Posterior cingulate gyrus (tissue), 11 donors: ENCODE measurements at regions not wholly inside any gene's neighbourhood (a gene's known extent, or its start where the extent isn't known, plus 50 kb on each side); places are given as distances from the start of the nearest gene placed in this dataset.
"Not testable (repeated sequence)": the region's sequence is repeated elsewhere in the genome, so short reads cannot be mapped to it uniquely, and the experiment has no call there.

ENCODE experiments used
- DNase-seq, 10 donors: peaks; one replicate each; pipeline versions ENCODE4 v3.0.0 to v3.0.0-alpha.2; 2020 to 2021; ENCODE audit warnings: mixed read lengths in 3 of 10
- intact Hi-C: fragments of 100-400 bp; cut with DNase I; formaldehyde crosslinking; loops from one replicate; pipeline ENCODE4 v1.15.1; 2023

DNA sequence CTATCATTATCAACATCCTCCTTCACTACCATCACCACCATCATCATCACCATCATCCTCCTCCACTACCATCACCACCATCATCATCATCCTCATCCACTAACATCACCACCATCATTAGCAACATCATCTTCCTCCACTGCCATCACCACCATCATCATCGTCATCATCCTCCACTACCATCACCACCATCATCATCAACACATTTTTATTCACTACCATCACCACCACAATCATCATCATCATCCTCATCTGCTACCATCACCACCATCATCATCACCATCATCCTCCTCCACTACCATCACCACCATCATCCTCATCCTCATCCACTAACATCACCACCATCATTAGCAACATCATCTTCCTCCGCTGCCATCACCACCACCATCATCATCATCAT lies 639.2 kb upstream of the RBFOX1 start:
- intact Hi-C loops, DNase-seq: not testable (repeated sequence)

DNA sequence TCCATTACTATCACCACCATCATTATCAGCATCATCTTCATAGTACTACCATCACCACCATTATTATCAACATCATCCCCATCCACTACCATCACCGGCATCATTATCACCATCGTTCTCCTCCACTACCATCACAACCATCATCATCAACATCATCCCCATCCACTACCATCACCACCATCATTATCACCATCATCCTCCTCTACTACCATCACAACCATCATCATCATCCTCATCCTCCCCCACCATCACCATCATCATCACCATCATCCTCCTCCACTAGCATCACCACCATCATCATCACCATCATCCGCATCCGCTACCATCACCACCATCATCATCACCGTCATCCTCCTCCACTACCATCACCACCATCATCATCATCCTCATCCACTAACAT lies 639.8 kb upstream of the RBFOX1 start:
- intact Hi-C loops = no loop called here
- DNase-seq = no peak

DNA sequence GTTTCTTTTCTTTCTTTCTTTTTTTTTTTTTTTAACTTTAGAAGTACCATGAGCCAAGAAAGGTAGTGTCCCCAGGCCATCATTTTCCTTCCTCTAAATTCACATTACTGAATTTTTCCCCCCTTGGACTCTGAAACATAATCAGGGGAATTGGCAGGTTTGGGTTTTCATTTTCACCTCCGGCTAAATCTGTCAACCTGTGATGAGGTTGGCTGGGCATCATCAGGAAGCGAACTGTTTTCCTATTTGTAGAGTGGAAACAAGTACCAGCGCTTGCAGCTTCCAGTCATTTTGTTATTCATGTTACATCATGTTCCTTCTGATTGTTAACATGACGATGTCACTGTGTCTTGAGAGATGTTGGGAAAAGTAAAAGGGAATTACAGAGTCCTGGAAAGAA lies 641.9 kb upstream of the RBFOX1 start:
- intact Hi-C loops = no loop called here
- DNase-seq = no peak

DNA sequence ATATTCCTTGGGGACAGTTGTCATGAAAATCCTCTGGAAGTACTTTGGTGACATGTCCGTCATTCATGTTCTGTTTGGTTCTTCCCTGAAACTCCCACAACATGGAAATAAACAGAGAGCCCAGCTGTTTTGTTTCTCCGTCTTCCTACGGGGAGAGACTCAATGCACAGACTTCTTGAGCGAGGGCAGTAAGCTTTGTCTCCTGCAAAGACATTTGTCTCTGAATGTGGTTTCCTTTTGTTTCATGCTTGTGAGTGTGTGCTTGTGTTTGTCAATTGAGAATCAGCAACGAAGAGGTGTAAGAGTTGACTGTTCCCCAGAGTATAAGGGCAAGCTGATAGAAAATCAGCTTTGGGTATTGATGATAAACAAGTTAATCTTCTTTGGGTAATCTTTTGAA lies 643.0 kb upstream of the RBFOX1 start:
- intact Hi-C loops = no loop called here
- DNase-seq = no peak

DNA sequence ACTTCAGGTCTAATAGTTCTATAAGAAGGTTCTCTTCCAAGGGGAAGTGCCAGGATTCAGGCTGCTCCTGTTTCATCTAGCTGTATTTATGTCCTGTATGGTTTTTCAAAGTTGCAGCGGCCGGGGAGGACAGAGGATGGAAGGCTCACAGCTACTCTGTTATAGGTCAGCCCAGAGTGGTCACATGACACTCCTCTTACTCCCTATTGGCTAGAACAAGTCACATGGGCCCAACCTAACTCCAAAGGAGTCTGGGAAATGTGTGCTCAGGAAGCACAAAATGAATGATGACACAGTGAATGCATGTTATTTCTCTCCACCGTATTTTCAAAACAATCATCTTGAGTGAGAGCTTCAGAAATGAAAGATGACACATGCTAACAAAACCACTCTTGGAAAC lies 645.1 kb upstream of the RBFOX1 start:
- intact Hi-C loops = no loop called here
- no peak for DNase-seq

DNA sequence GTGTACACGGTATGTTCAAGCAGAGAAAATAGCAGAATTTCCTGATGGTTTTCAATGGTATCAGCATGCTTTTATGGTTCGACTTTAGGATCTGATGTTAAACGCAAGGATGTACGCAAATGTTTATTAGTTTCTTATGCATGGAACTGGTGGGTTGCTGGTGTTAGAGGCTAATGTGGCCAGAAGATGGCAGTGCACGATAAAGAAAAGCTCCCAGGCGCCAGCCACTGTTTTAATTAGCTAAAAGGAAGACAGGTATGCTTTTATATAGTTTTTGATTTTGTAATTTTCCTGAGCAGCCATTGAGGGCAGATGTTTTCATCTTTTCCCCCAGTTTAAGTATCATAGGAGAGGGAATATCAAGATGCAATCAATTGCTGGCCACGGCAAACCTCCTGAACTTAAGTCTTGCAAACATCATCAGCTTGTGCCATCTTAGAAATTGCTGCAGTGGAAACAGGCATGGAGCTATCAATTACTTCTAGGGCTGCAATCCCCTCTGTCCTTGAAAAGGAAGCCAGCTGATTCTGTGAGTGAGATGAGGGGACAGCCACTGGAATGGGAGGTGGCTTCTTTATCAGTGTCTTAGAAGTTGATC lies 648.5 kb upstream of the RBFOX1 start:
- intact Hi-C loops = loop anchor here (2.0 kb wide), 1 partner anchor 1489 kb away; no protein-coding TSS in a partner anchor

DNA sequence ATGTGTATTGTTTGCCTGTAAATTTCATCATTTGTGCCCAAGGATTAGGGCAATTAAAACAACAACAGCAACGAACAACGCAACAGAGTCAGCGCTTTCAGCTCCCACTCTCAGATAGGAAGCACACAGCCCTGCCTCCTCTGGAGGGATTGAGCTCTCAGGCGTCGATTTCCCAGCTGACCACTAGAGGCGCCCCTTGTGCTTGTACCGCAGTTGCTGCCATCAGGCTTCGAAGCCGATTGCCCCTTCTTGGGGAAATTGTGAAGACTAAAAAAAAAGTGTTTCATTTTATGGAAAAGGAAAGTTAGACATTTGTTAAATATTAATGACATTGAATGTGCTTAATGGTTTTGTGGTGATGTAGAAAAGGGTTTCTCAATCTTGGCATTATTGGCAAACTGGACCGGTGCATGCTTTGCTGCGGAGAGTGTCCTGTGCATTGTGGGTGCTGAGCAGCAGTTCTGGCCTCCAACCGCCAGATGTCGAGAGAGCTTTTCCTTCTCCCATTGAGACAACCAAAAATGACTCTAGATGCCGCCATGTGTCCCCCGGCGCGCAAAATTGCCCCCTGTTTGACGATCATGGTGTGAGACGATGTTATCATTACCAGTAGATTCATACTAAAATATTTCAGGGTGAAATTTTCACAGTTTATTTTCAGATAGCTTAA lies 650.4 kb upstream of the RBFOX1 start:
- DNase-seq = peak in 8 of 10 donors; percentile 23 to 87 (median 60)
- intact Hi-C loops = no loop called here

More for the DNA sequence above, 648.5 kb upstream of the RBFOX1 start:
- peak in 8 of 10 donors; percentile 28 to 90 (median 46) for DNase-seq

DNA sequence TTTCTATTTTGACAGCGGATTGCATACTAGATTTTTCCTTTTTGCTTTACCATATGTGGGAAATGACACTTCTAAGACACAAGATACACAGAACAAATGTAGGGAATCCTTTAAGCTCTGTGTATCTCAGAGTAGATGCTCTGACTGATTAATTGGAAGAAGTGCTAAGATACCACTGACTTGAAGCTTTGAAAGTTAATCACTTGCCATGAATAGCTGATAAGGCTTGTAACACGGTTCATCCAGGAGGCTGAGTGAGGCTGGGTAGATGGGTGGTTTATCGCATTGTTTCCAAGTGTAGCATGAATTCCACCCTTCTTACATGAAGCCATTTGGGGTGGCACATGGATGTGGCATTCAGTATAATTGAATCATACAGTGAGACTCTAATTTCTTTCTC lies 654.1 kb upstream of the RBFOX1 start:
- intact Hi-C loops = no loop called here
- DNase-seq = no peak

DNA sequence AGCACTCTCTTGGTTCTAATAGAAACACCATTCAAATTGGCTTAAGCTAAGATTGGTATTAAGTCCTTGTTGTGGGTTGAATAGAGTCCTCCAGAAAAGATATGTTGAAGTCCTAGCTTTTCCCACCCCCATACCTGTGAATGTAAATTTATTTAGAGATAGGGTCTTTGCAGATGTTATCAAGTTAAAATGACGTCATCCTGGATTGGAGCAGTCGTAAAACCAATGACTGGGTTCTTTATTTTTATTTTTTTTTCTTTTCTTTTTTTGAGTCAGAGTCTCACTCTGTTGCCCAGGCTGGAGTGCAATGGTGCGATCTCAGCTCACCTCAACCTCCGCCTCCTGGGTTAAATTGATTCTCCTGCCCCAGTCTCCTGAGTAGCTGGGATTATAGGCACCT lies 658.6 kb upstream of the RBFOX1 start:
- intact Hi-C loops = no loop called here
- no peak for DNase-seq

DNA sequence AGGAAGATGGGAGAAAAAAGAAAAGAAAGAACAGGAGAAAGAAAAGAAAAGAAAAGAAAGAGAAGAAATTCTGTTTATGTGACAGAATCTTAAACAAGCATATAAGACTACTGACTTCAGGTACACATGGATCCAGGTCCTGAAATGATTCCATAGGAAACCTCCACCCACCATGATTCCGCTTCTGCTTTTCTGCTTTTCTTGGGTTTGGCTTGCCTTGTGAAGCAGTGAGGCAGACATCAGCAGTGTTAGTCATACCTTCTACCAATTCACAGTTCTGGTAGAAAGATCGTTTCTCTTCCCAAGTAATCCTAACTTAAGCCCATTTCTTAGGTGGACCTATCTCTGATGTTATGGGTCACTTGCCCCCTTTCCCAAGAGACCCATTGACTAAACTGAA lies 660.1 kb upstream of the RBFOX1 start:
- no peak for DNase-seq
- intact Hi-C loops = no loop called here

DNA sequence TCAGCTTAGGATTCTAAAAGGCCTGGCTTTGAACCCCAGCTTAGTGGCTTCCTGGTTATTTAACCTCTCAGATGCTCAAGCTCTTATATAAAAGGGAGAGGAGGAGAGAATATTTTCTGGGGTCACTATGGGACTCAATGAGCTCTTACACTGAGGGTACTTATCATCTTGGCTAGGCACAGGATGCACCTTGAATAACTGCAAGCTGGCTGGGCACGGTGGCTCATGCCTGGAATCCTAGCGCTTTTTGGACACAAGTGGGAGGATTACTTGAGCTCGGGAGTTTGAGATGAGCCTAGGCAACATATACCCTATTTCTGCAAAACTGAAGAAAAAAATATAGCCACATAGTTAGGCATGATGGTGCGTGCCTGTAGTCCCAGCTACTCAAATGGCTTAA lies 665.3 kb upstream of the RBFOX1 start:
- DNase-seq = no peak
- intact Hi-C loops = no loop called here

DNA sequence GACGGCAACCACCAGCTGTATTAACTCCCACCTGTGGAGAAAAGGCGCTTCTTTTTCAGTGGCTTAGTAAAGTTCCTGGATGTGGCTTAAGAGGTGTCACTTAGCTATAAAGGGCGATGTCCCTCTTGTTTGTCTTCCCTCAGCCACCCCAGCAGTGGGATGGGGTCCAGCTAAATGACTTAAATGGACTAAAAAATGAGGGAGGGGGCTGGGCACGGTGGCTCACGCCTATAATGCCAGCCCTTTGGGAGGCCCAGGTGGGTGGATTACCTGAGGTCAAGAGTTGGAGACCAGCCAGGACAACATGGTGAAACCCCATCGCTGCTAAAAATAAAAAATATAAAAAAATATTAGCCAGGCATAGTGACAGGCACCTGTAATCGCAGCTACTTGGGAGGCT lies 667.5 kb upstream of the RBFOX1 start:
- intact Hi-C loops = no loop called here
- DNase-seq = no peak

DNA sequence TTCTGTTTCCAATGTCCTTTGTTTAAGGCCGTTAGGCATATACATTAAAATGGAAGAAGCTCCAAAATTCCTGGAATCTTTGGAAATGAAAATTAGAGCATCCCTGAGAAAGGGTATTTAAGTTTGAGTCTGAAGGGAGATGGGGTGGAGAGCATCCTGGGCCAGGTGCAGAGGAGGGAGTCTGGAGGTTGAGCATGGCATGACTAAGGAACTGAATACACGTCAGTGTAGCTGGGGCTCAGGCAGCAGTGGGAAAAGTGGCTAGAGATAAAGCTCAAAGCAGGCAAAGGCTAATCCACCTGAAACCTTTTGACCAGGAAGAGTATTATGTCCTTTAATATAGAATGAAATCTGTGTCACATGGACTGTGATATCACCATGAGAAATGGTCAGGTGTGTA lies 669.0 kb upstream of the RBFOX1 start:
- intact Hi-C loops = no loop called here
- DNase-seq = no peak

DNA sequence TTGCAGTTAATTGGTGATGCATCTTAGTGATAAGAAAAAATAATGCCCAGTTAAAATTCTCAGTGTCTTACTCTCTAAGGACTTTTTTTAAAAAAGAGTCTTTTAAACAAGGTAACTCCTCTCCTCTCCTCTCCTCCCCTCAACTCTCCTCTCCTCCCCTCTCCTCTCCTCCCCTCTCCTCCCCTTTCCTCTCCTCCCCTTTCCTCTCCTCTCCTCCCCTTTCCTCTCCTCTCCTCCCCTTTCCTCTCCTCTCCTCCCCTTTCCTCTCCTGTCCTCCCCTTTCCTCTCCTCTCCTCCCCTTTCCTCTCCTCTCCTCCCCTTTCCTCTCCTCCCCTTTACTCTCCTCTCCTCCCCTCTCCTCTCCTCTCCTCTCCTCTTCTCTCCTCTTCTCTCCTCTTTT lies 675.9 kb upstream of the RBFOX1 start:
- intact Hi-C loops = no loop called here
- no peak for DNase-seq

DNA sequence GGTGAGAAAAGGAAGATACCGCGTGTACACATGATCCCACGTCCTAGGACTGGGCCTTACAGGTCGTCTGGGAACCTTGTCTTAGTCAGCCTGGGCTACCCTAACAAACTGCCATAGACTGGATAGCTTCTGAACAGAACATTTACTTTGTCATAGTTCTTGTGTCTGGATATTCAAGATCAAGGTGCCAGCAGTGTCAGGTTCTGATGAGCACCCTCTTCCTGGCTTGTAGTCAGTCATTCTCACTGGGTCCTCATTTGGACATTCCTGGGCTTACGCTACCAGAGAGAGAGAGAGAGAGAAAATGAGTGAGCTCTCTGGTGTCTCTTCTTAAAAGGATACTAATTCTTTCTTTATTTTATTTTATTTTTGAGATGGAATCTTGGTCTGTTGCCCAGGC lies 685.8 kb upstream of the RBFOX1 start:
- DNase-seq = no peak
- intact Hi-C loops = loop anchor here (10.0 kb wide), 1 partner anchor 612 kb away; no protein-coding TSS in a partner anchor

DNA sequence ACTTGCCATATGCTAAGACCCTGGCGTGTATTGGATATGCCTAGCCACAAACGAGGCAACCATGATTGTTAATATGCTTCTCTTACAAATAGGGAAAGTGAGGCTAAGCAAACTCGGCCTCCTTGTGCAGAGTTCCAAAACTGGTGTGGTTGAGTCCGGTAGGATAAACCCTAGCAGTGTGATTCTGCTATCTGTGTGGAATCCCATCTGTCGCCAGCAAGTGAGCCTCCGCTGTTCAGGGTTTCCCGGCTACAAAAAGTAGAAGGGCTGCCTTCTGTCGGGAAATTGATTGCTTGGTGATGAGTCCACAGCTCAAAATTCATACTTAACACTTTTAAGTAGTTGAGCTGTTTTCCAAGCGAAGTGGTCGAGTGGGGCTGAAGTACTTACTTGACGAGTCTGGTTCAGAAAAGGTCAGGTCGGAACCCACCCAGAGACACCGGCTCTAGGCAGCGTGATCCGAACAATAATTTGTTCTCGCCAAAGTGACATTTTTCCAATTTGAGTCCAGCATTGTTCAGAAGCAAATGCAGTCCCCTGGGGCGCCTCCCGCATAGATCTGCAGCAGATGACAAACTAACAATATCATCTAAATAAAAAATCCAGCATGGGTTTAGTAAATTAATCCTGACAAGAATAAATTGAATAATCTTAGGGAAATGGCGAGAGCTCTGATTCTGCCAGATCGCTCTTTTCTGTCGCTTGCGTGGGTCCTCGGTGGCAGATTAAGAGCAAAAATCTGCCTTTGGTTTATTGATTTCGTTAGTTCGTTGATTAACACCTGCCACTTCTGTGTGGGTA lies 686.7 kb upstream of the RBFOX1 start:
- DNase-seq = peak in 2 of 10 donors; percentile 11 to 79
- intact Hi-C loops = loop anchor here (10.0 kb wide), 1 partner anchor 611 kb away; no protein-coding TSS in a partner anchor

DNA sequence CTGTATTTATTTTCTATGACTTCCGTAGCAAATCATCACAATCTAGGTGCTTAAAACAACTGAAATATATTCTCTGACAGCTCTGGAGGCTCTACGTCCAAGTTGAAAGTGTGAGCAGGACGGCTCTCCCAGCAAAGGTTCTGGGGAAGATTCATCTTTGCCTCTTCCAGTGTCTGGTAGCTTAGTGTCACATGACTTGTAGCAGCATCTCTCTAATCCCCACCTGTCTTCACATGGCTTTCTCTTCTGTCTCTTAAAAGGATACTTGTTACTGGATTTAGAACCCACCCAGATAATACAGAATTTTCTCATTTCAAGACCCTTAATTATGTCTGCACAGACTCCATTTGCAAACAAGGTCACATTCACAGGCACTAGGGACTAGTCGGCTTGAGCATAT lies 687.7 kb upstream of the RBFOX1 start:
- DNase-seq = no peak
- intact Hi-C loops = loop anchor here (10.0 kb wide), 1 partner anchor 610 kb away; no protein-coding TSS in a partner anchor

DNA sequence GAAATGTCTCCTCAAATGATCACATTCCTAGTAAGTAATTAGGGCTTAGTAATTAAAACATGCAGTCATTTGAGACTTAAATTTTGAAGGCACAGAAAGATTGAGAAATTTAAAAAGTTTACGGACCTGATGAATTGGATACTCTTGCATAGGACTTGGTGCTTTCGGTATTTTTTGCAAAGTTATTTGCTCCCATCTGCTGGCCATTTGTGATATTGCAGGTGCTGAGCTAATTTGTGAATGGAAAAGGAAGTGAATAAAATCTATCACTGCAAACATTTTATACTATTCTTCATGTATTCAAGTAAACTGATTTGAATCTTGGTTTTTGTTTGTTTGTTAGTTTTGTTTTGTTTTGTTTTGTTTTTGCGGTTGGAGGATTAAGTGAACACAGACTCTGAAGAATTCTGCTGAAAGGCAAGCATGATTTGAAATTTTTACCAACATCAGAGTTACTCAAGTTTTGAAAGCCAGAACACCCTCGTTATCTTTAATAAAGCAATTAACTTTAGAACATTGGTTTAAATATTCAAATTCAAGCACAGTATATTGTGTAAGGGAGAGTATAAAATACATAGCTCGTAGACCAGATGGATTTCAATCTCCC lies 689.5 kb upstream of the RBFOX1 start:
- intact Hi-C loops = loop anchor here (10.0 kb wide), 1 partner anchor 608 kb away; no protein-coding TSS in a partner anchor
- DNase-seq = peak in 4 of 10 donors; percentile 56 to 75 (median 68)

DNA sequence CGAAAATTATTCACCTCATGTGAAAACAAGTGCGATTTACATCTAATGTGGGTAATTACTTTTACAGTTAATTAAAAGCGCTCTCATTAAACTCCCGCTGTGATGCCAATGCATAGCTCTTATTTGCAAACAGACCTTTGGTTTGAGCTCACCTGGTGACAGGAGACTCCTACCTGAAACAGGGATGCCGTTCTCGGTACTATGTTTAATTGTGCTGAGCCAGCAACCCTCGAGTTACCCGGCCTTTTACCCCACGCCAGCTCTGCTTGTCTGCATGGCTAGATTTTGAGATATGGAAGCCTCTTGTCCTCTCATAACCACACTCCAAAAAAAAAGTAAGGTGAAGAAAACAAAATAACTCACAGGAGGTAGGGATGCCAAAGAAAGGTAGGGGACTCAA lies 690.4 kb upstream of the RBFOX1 start:
- intact Hi-C loops = loop anchor here (10.0 kb wide), 1 partner anchor 607 kb away; no protein-coding TSS in a partner anchor
- no peak for DNase-seq

DNA sequence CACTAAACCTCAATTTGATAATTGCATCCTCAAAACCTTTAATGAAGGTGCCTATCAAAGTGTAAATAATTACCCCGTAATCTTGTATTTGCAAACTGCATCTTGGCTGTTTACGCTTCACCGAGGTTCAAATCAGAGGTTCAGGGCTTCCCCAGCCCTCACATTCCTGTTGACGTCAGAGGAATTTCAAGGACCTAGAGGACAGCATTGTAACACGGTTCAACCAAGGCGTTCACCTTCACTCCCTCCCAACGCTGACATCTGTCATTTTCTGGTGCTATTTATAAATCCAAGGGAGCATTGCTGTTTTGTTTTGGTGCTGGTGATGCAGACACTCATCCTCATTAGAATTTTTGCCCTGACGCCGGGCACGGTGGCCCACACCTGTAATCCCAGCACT lies 691.6 kb upstream of the RBFOX1 start:
- DNase-seq = no peak
- intact Hi-C loops = loop anchor here (10.0 kb wide), 1 partner anchor 606 kb away; no protein-coding TSS in a partner anchor

DNA sequence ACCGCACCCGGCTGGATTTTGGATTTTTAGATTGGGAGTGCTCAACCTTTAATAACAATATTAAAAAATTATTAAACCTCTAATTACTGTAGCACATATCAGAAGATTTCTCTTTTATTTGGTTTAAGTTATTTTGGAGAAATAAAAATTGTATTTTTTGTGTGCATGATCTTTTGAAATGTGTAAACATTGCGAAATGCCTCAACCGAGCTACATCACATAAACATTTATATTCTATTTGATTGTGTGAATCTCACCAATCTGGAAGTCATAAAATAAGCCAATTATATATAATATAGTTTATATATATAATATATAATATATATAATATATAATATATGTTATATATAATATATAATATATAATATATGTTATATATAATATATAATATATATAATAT lies 696.2 kb upstream of the RBFOX1 start:
- intact Hi-C loops = no loop called here

More for the DNA sequence above, 696.2 kb upstream of the RBFOX1 start:
- no peak for DNase-seq
